HG03139 (cell line): ENCODE measurements at regions not wholly inside any gene's neighbourhood (a gene's known extent, or its start where the extent isn't known, plus 50 kb on each side); places are given as distances from the start of the nearest gene placed in this dataset.
"Not testable (repeated sequence)": the region's sequence is repeated elsewhere in the genome, so short reads cannot be mapped to it uniquely, and the experiment has no call there.

ENCODE experiments used
- ATAC-seq: cut with Tn5 transposase; IDR thresholded peaks from one replicate; pipeline ENCODE4 v1.9.1; 2021; ENCODE audit not compliant: unreplicated experiment

DNA sequence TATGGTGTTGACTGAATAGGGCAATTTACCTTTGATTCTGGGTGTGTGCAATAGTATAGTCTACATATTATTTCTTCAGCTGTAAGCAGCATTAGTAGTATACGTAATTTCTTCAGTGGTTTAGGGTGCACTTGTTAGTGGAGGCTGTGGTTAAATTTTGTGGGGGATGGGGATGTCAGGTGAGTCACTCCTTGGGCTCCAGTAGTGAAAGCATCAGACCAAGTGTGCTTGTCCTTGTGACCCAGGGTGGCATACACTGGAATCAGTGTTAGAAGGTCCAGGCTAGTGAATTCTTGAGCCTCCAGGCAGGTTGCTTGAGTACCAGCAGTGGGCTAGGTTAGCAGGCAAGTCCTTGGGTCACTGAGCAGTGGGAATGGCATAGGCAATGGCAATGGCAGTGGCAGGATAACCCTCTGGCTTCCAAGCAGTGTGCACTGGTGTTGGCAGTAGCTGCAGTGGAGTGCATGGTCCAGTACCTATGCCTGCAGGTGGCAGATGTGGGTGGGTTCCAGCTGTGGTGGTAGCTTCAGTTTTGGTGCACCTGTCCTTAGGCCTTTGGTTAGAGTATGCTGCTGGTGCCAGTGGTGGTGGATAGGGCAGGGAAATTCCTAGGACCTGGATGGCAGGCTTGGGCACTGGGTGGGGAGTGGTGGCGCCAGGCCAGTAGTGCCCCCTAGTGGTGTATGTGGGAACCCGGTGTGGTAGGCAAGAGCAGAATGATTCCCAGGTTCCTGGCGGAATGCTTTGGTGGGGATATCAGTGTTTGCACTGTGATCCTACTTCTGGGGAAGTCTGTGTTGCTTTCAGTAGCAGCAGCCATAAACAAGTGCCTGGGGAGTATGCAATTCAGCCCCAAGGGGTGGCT is 531.0 kb downstream of the SMARCA1 start:
- ATAC-seq: no peak

DNA sequence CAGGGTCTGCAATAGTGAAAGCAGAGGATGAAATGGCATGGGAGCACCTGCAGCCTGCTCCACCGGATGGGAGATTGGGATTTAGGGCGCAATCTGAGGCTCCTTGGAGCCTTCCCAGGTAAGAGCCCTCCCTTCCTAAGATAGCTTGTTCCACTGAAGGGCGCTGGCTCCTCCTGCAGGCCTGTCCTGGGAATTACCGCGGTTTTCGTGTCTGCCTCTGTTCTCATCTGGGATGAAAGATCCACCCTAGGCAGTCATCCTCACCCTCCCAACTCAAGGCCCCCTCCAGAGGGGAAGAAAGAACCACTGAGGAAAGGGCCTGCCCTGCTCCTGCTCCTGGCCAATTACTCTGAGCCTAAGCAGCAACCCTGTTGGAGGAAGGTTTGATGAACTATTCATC is 547.5 kb downstream of the SMARCA1 start:
- ATAC-seq: no peak

DNA sequence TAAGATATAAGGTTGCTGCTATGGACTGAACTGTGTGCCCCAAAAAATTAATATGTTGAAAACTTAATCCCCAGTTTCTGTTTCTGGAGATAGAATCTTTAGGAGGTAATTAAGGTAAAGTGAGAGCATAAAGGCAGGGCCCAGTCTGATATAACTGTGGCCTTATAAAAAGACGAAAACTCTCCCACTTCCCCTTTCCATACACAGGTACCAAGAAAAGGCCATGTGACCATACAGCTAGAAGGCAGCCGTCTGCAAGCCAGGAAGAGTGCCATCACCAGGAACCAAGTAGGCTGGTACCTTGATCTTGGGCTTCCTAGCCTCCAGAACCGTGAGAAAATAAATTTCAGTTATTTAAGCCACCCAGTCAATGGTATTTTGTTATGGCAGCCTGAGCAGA is 550.3 kb downstream of the SMARCA1 start:
- no peak for ATAC-seq

DNA sequence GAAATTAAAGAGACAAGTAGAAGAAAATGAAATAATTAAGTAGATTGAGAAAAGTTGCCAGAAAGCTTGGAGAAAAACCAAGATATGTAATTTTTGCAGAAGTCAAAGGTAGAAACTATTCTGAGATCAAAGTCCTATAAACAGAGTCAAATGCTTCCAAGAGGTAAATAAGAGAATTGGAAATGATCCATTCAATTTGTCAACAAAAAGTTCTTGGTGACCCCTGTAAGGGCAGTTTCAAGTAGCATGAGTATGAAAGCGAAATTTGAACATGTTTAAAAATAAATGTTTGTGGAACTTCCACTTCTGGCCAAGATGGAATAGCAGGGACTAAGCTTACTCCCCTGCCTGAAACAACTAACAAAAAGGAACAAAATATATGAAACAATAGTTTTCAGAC is 562.0 kb downstream of the SMARCA1 start:
- no peak for ATAC-seq

DNA sequence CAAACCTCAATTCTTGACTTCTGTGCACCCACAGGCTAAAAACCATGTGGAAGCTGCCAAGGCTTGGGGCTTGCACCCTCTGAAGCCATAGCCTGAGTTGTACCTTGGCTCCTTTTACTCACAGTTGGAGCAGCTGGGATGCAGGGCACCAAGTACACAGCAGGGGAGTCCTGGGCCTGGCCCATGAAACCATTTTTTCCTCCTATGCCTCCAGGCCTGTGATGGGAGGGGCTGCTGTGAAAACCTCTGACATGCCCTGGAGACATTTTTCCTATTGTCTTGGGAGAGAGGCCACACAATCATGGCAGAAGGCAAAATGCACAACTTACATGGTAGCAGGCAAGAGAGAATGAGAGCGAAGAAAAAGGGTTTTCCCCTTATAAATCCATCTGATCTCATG is 568.6 kb downstream of the SMARCA1 start:
- ATAC-seq: not testable (repeated sequence)

DNA sequence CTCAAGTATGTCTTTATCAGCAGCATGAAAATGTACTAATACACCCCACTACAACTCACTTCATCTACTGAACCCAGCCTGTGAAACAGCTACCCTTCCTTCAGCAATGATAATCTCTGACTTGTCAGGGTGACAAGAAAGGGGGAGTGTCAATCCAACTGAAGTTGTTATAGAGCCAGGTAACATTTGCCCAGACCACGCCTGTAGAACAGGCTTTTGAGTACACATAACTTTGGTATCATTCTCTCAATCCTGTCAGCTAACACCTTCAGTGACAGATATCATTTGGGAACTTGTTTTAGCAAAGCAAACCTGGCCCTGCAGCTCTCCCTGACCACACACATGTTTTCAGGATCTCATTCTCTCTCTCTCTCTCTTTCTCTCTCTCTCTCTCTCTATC is 592.2 kb downstream of the SMARCA1 start:
- no peak for ATAC-seq

DNA sequence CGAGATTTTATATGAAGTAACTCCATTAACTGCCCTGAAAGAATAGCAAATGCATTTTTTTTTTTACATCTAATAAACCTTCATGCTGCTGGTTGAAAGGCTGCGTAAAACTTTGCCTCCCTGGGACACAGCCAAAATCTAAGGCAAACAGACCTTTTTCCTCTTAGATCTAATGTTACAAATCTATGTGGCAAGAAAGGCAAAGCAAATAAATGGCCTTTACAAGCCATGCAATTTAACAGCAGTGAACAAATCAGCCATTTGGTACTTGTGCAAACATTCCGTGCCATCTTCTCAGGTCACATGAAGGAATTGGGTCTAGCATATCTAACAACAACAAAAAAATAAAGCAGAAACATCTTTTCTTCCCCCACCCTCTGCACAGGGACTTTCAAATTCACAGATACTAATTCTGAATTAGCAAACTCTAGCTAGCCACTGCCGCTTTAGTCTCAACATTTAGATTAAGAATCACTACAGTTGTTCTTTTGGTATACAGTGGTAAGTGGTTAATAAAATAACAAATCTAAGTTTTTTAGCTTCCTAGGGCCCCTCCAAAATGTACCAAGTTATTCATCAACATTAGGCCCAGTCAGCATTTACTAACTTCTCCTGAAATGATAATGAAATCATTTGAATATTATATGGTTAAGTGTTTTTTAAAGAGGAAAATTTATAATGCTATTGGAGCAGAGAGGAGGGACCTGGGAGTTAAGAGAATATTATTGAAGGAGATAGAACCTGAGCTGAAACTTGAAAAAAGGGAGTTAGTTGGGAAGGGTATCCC is 593.8 kb downstream of the SMARCA1 start:
- no peak for ATAC-seq

DNA sequence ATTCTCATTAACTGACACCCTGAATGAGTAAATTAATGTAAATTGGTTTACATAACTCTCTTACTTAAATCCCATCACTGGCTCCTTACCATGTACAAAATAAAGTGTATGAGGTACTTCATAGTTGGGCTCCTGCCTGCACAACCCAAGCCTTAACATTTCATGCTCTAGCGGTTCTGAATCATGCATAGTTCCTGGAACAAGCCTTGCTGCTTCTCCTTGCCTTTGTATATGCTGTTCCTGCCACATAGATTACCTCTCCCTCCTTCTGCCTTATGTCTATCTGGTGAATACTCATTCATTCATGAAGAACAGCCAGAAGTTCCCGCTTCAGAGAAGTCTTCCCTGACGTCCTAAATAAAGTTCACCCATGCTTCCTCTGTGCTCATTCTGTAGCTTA is 594.7 kb downstream of the SMARCA1 start:
- no peak for ATAC-seq

DNA sequence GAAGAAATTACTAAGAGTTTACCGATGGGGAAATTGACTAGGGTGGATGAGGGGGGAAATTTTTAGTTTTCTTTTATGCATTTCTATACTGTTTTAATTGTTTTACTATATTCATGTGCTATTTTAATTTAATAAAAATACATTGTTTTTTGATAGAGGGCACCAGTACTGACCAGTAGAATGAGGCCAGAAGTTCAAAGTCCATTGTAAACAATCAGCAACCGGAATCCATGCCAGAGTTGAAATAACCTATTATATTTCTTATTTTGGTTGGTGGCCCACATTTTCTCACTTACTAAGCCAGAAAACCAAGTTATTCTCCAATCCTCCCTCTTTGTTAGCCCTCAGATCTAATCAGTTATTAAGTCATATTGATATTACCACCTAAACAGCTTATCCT is 595.9 kb downstream of the SMARCA1 start:
- no peak for ATAC-seq

DNA sequence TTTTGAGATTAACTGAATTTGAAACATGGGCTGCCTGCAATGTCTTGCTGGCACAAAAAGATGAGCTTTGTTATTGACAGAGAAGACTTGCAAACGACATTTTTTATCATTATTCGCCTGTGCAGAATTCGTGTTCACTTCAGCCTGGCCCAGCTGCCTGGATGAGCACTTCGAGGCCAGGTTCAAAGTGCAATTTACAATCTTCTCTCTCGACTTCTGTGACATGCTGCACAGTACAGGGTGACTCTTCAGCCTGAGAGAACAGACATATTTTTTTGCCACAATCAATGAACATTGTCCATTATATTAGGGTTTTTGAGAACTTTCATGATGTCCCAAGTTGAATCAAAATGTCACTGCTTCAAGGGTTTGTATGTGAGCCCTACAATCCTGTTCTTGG is 616.5 kb downstream of the SMARCA1 start:
- ATAC-seq: no peak

DNA sequence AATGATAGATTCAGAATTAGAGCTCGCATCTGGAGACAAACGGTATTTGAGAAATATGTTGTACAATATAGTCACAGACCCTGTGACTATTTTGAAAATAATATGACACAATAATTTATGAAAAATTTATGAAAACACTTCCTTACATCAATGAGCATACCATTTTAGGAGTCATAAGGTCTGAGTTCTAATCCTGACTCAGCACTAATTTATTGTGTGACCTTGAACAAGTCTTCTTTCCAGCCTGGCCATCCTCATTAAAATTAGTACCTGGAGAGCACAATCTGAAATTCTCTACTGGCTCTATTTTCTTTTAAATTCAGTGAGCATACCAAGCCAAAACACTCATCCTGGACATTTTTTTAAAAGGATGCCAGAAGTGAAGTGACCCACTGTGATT is 622.3 kb downstream of the SMARCA1 start:
- no peak for ATAC-seq

DNA sequence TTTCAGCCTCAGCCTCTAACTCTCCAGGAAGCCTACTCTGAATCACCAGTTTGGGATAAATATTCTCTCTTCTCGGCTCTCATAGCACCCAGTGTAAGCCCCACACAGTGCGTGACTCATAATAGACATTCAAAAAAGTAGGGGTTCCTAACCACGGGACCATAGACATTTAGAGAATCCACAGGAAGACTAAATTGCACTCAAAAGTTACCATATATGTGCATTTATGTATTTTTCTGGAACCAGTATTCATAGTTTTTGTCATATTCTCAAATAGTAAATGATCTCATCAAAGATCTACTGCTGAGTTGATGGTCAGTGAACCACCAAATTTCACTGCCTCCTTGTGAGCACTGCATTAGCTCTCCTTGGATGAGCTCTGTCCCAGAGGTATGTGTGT is 625.7 kb downstream of the SMARCA1 start:
- no peak for ATAC-seq

DNA sequence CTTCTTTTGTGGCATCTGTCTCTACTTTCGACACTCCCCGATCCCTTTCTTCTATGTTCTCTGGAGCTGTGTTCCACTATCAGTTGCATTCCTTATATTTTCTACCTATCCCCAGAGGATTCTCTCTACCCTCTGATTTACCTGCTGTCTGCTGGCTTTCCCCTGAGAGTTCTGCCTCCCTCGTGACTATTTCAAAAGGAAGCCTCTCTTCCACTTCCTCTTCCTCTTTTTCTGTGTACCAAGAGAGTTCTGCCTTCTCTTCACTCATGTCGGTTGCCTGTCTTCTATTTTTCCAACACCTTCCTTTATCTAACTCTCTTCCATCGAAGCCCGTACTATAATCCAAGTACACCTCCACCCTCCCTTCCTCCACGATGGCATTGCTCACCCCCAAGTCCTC is 631.7 kb downstream of the SMARCA1 start:
- no peak for ATAC-seq

DNA sequence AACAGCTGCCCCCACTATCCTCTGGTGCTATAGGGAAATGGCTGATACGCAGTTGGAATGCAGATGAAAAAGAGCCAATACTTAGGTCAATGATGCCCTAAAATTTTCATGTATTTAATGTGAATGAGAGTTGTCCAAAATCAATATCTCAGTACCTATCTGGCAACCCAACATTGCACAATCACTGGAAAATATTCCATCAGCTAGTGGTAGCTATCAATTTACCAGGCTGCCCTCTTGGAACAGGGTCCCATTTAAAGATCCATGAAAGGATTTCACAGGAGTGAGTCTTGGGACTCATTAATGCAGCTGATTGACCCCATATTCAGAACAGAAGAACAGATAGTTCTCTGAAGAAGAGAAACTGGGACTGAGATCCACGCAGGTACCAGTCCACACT is 638.9 kb downstream of the SMARCA1 start:
- ATAC-seq: no peak

DNA sequence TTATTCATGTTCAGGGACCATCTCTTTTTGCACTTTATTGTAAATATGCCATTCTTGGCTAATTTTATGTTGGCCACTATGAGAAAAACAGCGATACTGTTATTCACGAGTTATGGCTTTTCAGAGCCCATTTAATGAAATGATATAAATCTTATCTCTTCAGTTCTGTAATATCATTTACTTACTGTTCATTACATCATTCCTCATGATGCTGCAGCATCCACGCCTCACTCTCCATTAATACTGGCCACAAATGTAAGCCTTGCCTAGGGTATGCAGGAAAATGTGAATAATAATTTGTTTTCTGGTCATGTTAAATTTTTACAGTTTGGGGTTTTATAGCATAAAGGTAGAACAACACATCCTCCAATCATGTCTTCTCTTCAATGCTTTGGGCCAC is 639.6 kb downstream of the SMARCA1 start:
- no peak for ATAC-seq

DNA sequence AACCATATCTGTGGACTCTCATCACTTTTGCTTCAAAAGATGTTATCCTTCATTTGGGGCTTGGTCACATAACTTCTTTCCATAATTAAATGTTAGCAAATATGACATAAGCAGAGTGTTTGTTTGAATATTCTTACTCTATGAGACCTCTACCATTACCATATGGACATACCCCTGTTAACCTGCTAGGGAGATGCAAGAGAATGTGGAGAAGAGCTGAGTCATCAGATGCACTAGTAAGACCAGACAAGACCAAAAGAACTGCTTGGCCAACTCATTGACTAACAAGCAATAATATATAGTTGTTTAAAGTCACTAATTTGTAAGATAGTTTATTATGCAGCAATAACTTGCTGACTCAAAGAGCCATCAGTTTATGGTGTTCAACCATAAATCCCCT is 652.9 kb downstream of the SMARCA1 start:
- no peak for ATAC-seq

DNA sequence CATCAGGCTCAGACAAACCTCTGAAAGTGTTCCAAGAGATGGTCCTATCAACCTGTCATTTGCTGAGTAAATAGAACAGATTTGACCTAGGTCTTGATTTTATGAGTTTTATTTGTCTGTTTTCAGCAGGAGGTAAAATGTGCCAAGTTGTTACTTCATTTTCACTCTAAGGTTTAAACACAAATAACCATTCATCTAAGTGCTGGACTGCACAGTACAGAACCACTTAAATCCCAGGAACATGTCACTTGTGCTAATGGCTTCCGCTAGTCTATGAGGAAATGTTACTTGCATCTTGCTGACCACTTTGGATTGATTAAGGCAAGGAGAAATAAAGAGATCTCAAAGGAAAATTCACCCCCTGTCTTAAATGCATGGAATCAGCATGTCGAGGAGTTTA is 660.7 kb downstream of the SMARCA1 start:
- no peak for ATAC-seq

DNA sequence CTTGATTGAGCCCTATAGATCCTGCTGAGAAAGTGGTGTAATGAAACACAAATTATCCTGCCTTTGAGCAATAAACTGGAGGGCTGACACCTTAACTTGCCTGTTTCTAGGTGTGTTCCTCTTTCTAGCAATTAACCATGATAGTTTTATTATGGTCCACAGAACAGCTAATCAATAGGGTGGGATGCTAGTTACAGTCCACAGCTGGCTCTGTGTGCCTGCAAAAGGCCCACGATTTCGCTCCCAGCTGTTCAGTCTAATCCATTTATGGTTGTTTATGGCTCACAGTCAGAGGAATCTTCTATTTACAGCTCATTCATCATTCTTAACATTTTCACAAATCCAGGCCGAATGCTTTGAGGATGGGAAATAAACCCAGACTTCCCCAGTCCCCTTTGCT is 674.9 kb downstream of the SMARCA1 start:
- ATAC-seq: no peak

DNA sequence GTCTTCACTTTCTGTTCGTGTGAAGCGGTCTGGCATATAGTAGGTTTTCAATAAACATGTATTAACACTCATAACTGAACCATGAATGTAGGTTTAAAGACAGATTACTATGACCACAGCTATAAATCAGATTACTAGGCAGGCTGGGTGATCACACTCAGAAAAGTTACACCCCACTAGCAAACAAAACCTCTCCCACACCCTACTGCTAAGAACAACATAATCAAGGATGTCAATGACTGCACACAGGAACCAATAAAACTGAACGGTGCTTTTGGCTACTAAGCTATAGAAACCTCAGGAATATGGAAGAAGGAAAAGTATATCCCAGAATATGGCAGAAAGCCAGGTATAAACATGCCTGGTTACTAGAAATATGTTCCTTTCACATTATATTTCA is 676.9 kb downstream of the SMARCA1 start:
- ATAC-seq: no peak

DNA sequence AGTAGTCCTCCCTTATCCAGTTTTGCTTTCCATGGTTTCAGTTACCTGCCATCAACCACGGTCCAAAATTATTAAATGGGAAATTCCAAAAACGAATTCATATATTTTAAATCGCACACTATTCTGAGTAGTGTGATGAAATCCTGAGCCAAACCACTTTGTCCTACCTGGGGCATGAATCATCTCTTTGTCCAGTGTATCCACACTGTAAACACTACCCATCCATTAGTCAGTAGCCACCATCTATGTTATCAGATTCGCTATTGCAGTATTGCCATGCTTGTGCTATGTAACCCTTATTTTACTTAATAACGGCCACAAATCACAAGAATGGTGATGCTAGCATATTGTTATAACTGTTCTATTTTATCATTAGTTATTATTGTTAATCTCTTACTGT is 704.6 kb downstream of the SMARCA1 start:
- no peak for ATAC-seq

DNA sequence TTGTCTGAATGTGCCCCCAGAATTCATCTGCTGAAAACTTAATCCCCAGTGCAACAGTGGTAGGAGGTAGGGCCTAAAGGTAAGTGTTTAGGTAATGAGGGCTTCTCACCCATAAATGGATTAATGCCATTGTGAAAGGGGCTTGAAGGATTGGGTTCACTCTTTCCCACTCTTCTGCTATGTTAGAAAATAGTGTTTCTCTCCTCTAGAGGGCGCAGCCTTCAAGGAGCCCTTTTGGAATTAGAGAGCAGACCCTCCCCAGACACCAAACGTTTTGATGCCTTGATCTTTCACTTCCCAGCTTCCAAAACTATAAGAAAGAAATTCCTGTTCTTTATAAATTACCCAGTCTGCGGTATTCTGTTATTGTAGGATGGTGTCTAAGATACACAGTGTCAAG is 706.4 kb downstream of the SMARCA1 start:
- no peak for ATAC-seq

DNA sequence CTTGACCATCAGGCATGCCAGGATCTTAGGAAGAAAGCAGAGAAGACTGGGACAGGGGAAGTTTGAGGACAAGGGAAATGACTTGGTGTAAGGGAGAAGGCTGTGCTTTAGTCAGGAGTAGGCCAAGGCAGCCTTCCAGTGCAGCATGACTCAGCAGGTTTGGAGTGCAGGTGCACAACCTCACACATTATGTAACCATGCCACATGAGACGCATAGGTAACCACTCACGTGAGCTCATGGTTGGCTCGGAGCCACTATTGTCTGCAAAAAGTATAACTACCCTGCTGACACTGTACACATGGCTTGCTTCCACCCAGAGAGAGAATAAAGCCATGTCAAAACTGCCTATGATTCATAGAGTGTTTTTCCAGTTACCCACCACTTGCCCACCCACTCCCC is 715.9 kb downstream of the SMARCA1 start:
- ATAC-seq: no peak
